Fibroblast of lung (primary cell): ENCODE measurements at regions not wholly inside any gene's neighbourhood (a gene's known extent, or its start where the extent isn't known, plus 50 kb on each side); places are given as distances from the start of the nearest gene placed in this dataset.
A peak's percentile ranks its signal among the peaks of the same experiment; 100 is the strongest.

Experiments used
- DNase-seq, 2 donors: peaks; one replicate each; pipeline versions ENCODE4 v3.0.0 to v3.0.0-alpha.2; 2010; ENCODE audit warnings: low read depth in 2 of 2
- H2AFZ ChIP-seq: 2 replicates; pipeline ENCODE4 v1.5.1; 2012; ENCODE audit warnings: low read length, control low read depth, inconsistent platforms
- H3K27ac ChIP-seq: 2 replicates; pipeline ENCODE4 v1.5.1; 2011; ENCODE audit warnings: low read length, control low read depth; ENCODE audit not compliant: insufficient read depth
- H3K27me3 ChIP-seq: 2 replicates; pipeline ENCODE4 v1.5.1; 2011; ENCODE audit warnings: mild to moderate bottlenecking, low read length; ENCODE audit not compliant: control insufficient read depth, insufficient read depth
- H3K36me3 ChIP-seq: 2 replicates; pipeline ENCODE4 v1.5.1; 2011; ENCODE audit warnings: low read length; ENCODE audit not compliant: control insufficient read depth, insufficient read depth
- H3K4me1 ChIP-seq: 2 replicates; pipeline ENCODE4 v1.5.1; 2011; ENCODE audit warnings: low read length; ENCODE audit not compliant: control insufficient read depth, insufficient read depth; ENCODE audit errors: extremely low read depth
- H3K4me2 ChIP-seq: 2 replicates; pipeline ENCODE4 v1.5.1; 2011; ENCODE audit warnings: low read length, control low read depth; ENCODE audit not compliant: insufficient read depth; ENCODE audit errors: extremely low read depth
- H3K4me3 ChIP-seq, 4 experiments: fragments of 200-600 bp in 1 of 4; sonication (generic) in 1 of 4; replicated peaks in 1 of 4; 2 replicates each; pipeline ENCODE4 v1.5.1; 2011 to 2016; ENCODE audit warnings: low read length in 4 of 4, low read depth in 3 of 4, mild to moderate bottlenecking in 3 of 4, control low read depth in 2 of 4, inconsistent platforms in 1 of 4, mixed read lengths in 1 of 4; ENCODE audit not compliant: insufficient read depth in 1 of 4; ENCODE audit errors: control extremely low read depth in 1 of 4
- H3K79me2 ChIP-seq: 2 replicates; pipeline ENCODE4 v1.5.1; 2012; ENCODE audit warnings: mild to moderate bottlenecking, low read length, inconsistent platforms; ENCODE audit not compliant: control insufficient read depth, insufficient read depth
- H3K9ac ChIP-seq: 2 replicates; pipeline ENCODE4 v1.5.1; 2011; ENCODE audit warnings: mild to moderate bottlenecking, low read length, control low read depth; ENCODE audit not compliant: insufficient read depth
- H3K9me3 ChIP-seq: 2 replicates; pipeline ENCODE4 v1.5.1; 2012; ENCODE audit warnings: low read depth, low read length; ENCODE audit not compliant: control insufficient read depth, insufficient read depth
- H4K20me1 ChIP-seq: 2 replicates; pipeline ENCODE4 v1.5.1; 2011; ENCODE audit warnings: low read length; ENCODE audit not compliant: control insufficient read depth, insufficient read depth; ENCODE audit errors: extremely low read depth
- EZH2 ChIP-seq: IDR thresholded peaks from 2 replicates; pipeline ENCODE4 v1.5.1; 2012; ENCODE audit warnings: low read length, control low read depth, mild to moderate bottlenecking; ENCODE audit errors: missing control alignments
- TF ChIP-seq, protein P1 (sequence below), 2 donors: IDR thresholded peaks in 1 of 2; conservative IDR thresholded peaks in 1 of 2; 1 replicate in 1 of 2; 2 replicates in 1 of 2; pipeline ENCODE4 v1.5.1; 2011 to 2012; ENCODE audit warnings: low read length in 2 of 2, control low read depth in 1 of 2, inconsistent platforms in 1 of 2, low read depth in 1 of 2, mild to moderate bottlenecking in 1 of 2

DNA sequence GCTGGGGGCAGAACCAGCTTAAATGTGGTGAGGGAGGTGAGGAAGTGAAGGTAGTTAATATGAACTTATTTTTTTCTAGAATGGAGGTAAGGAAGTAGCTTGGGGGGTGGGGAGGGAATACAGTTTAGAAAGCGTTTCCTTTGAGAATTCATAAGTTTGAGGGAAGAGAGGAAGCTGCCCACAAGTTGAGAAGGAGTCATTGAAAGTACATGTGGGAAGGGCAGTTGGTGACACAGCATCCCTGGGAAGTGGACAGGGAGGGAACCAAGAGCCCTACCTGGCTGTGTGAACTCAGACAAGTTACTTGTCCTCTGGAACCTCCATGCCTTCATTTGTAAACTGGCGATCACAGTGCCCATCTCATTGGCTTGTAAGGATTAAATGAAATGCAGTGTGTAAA, 125.9 kb upstream of the SPON1 start:
- H4K20me1 ChIP-seq: no peaks in the 10 kb centered on the region
- H3K27me3 ChIP-seq: no peaks in the 10 kb centered on the region
- H3K9ac ChIP-seq: no peak overlapping the region
- no peaks in the 10 kb centered on the region for H3K79me2 ChIP-seq
- H3K4me2 ChIP-seq: no peak overlapping the region
- H3K36me3 ChIP-seq: no peaks in the 10 kb centered on the region
- no peaks in the 10 kb centered on the region for H3K4me1 ChIP-seq
- H2AFZ ChIP-seq: no peak overlapping the region
- TF ChIP-seq, protein P1, sequence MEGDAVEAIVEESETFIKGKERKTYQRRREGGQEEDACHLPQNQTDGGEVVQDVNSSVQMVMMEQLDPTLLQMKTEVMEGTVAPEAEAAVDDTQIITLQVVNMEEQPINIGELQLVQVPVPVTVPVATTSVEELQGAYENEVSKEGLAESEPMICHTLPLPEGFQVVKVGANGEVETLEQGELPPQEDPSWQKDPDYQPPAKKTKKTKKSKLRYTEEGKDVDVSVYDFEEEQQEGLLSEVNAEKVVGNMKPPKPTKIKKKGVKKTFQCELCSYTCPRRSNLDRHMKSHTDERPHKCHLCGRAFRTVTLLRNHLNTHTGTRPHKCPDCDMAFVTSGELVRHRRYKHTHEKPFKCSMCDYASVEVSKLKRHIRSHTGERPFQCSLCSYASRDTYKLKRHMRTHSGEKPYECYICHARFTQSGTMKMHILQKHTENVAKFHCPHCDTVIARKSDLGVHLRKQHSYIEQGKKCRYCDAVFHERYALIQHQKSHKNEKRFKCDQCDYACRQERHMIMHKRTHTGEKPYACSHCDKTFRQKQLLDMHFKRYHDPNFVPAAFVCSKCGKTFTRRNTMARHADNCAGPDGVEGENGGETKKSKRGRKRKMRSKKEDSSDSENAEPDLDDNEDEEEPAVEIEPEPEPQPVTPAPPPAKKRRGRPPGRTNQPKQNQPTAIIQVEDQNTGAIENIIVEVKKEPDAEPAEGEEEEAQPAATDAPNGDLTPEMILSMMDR (conservative IDR thresholded peaks at IDR 0.05 in 1 of 2, IDR thresholded peaks at IDR 0.05 in 1 of 2; ENCODE audit: low read depth in 1 of 2, low read length in 2 of 2): no peak
- no peak for TF ChIP-seq EZH2
- no peak overlapping the region for H3K4me3 ChIP-seq
- no peak overlapping the region for H3K27ac ChIP-seq
- H3K9me3 ChIP-seq: no peaks in the 10 kb centered on the region
- DNase-seq: no peak

DNA sequence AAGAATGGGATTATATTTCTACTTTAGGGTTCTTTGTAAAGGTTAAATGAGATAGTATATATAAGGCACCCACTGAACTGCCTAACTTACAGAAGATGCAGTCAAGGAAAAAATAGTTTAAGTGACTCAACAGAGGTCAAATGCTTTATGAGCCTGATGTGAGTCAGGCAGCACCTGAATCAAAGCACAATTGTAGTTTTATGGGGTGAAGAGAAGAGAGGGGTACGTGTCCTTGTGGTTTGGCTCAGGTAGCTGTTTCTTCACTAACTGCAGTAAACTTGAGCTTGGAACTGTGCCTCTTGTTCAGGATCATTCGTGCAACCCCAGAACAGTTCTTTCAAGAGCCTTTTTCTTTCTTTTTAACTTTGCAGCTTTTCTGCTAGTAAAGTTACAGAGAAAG, 125.2 kb upstream of the SPON1 start:
- no peak overlapping the region for H2AFZ ChIP-seq
- TF ChIP-seq, protein P1 (conservative IDR thresholded peaks at IDR 0.05 in 1 of 2, IDR thresholded peaks at IDR 0.05 in 1 of 2; ENCODE audit: low read depth in 1 of 2, low read length in 2 of 2): no peak
- no peak for TF ChIP-seq EZH2
- no peak overlapping the region for H3K4me2 ChIP-seq
- H3K9ac ChIP-seq: no peak overlapping the region
- H3K4me3 ChIP-seq: no peak overlapping the region
- H3K36me3 ChIP-seq: no peaks in the 10 kb centered on the region
- H3K9me3 ChIP-seq: no peaks in the 10 kb centered on the region
- H3K4me1 ChIP-seq: no peaks in the 10 kb centered on the region
- peak; percentile 4 to 76 for DNase-seq
- no peaks in the 10 kb centered on the region for H3K79me2 ChIP-seq
- H4K20me1 ChIP-seq: no peaks in the 10 kb centered on the region
- H3K27ac ChIP-seq: no peak overlapping the region
- no peaks in the 10 kb centered on the region for H3K27me3 ChIP-seq

DNA sequence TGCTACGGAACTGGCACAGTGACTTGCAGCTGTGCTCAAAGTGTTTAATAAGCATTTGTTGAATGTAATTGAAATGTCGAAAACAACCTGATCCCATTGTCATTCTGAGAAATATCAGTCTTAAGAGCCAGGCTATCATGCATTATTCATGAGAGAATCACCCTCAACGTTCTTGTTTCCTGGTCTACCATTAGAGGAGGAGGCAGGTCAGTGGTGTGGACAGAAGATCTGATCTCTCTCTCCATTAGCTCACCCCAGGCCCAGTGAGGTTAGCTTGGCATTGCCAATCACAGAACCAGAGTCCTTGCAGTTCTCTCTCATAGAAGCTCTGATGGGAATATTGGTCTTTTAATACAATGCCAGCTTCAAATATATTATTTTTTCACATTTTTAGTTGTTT, 121.1 kb upstream of the SPON1 start:
- no peaks in the 10 kb centered on the region for H4K20me1 ChIP-seq
- H2AFZ ChIP-seq: no peak overlapping the region
- TF ChIP-seq, protein P1 (conservative IDR thresholded peaks at IDR 0.05 in 1 of 2, IDR thresholded peaks at IDR 0.05 in 1 of 2; ENCODE audit: low read depth in 1 of 2, low read length in 2 of 2): no peak
- TF ChIP-seq EZH2: no peak
- no peak for DNase-seq
- H3K9me3 ChIP-seq: no peaks in the 10 kb centered on the region
- no peak overlapping the region for H3K9ac ChIP-seq
- no peaks in the 10 kb centered on the region for H3K79me2 ChIP-seq
- H3K4me1 ChIP-seq: no peaks in the 10 kb centered on the region
- no peaks in the 10 kb centered on the region for H3K36me3 ChIP-seq
- H3K27me3 ChIP-seq: no peaks in the 10 kb centered on the region
- H3K4me3 ChIP-seq: no peak overlapping the region
- H3K4me2 ChIP-seq: no peak overlapping the region
- H3K27ac ChIP-seq: no peak overlapping the region
